ENCODE measurements at regions not wholly inside any gene's neighbourhood (a gene's known extent, or its start where the extent isn't known, plus 50 kb on each side); places are given as distances from the start of the nearest gene placed in this dataset.

DNA sequence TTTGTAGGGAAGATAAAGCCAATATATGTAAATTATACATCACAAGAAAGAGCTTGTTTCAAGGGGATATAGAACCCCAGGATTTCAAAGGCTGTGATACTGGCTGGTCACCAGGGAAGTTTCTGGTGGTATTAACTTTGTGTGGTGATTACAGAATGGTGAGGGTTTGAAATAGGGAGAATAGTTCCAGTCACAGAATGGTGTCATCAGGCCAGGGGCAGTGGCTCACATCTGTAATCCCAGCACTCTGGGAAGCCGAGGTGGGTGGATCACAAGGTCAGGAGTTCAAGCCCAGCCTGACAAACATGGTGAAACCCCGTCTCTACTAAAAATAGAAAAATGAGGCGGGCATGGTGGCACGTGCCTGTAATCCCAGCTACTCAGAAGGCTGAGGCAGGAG is 183.8 kb upstream of the XYLT1 start:
- no peak overlapping the region for H3K9ac ChIP-seq (ENCODE audit: low read depth, low read length)
- no peaks in the 10 kb centered on the region for H3K36me3 ChIP-seq (ENCODE audit: insufficient read depth, low read length)
- peaks cover 17% of the 10 kb centered on the region; the same call in 1 of the 2 replicates for H3K4me1 ChIP-seq (ENCODE audit: insufficient read depth, low read length)
- no peaks in the 10 kb centered on the region for H3K9me3 ChIP-seq (ENCODE audit: control insufficient read depth, insufficient read depth, low read length)

DNA sequence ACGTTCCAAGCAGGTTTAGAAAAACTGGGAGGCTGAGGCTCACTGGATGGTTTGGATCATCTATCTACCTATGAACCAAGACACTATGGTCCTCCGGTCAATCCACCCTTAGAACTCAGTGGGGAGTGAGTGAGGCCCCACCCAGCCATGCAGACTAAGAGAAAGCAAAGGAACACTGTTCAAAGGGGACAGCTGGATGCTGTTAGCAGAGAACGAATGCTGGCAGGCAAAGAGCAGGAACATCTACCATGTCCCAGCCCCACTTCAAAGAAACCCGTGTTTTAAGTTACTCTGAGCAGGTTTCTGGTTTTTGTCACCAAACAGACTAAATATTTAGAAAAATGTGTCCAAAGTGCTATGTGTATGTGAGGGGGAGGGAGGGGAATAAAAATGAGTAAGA is 183.4 kb upstream of the XYLT1 start:
- Histone ChIP-seq H3K9ac (ENCODE audit: low read depth, low read length) (no peak overlapping the region), H3K36me3 (ENCODE audit: insufficient read depth, low read length) (no peaks in the 10 kb centered on the region), H3K4me1 (ENCODE audit: insufficient read depth, low read length) (peaks cover 17% of the 10 kb centered on the region; the same call in 1 of the 2 replicates), H3K9me3 (ENCODE audit: control insufficient read depth, insufficient read depth, low read length) (no peaks in the 10 kb centered on the region)

DNA sequence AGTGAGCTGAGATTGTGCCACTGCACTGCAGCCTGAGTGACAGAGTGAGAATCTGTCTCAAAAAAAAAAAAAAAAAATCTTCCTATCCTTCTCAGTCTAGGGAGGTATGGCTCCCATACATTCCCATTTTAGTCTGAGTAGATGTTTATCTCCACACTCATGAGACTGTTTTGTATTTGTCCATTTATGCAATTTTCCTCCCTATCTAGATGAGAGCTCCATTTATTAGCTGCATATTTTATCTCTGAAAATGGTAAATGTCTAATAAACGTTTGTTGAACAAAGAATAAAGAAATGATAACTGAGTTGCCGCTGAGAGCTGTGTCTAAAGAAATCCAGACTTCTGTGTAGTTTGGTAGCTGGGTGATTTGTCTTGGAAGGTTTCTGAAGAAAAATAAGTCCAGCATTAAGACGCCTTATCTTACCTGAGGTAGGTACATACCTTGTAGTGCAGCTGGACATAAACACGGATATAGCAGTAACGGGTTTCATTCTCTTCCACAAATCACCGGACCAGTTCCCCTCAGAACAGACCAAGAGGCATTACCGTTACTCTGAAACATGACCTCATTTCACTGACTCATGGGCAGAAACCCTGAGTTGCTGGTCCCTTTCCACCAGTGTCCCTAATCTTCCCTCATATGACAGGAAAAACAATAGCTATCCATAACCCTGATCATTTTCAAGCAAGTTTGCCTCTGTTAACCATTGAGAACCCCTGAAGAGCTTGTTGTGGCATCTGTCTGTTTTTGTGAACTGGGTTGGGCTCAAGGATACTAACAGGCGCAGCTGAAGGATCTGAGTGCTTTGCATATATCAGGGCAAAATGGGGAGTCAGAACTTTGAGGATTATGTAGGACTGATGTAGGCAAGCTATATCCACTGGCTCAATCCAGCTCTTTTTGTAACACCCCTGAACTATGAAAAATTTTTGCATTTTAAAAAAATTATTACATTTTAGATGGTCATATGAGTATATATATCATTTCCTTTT is 177.4 kb upstream of the XYLT1 start:
- Histone ChIP-seq H3K36me3 (ENCODE audit: insufficient read depth, low read length) (no peaks in the 10 kb centered on the region), H3K9ac (ENCODE audit: low read depth, low read length) (no peak overlapping the region), H3K9me3 (ENCODE audit: control insufficient read depth, insufficient read depth, low read length) (peaks cover 2% of the 10 kb centered on the region; the same call in 1 of the 2 replicates), H3K4me1 (ENCODE audit: insufficient read depth, low read length) (no peaks in the 10 kb centered on the region)

DNA sequence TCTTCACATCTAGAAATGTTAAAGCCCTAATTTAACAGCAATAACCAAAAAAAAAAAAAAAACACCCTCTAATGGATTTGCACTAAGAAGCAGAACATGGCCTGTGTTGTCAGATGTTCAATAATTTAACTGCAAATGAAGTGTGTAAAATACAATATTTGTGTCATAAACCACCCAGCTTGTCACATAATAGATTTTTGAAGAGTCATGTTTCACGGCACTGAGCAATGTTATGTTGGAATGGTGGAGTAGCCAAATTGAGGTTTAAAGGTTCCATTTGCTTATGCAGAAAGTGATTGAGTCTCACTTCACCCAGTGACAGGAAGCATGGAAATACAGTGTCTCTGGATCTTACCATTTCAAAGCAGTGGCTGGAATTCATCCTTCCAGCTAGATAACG is 173.2 kb upstream of the XYLT1 start:
- no peaks in the 10 kb centered on the region for H3K36me3 ChIP-seq (ENCODE audit: insufficient read depth, low read length)

DNA sequence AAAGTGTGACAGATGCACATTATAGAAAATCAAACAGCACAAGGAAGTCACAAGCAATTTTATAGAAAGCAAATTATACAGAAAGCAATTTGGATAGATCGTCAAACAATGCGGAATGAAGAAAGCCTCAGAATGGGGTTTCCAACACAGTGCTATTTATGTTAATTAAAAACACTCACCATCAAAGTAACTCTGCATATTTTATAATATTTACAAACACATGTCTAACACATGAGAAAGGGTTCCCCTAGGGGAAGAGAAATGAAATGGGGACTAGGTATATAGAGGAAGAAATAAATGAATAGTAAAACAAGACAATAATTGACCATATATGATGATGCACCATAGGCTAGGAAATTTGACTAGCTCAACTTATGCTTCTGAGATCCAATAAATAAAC is 171.2 kb upstream of the XYLT1 start:
- Histone ChIP-seq H3K36me3 (ENCODE audit: insufficient read depth, low read length) (no peaks in the 10 kb centered on the region), H3K9me3 (ENCODE audit: control insufficient read depth, insufficient read depth, low read length) (peaks cover 2% of the 10 kb centered on the region; the same call in 1 of the 2 replicates), H3K9ac (ENCODE audit: low read depth, low read length) (no peak overlapping the region), H3K4me1 (ENCODE audit: insufficient read depth, low read length) (no peaks in the 10 kb centered on the region)

More for the DNA sequence above, 173.2 kb upstream of the XYLT1 start:
- Histone ChIP-seq H3K9ac (ENCODE audit: low read depth, low read length) (no peak overlapping the region), H3K4me1 (ENCODE audit: insufficient read depth, low read length) (no peaks in the 10 kb centered on the region), H3K9me3 (ENCODE audit: control insufficient read depth, insufficient read depth, low read length) (peaks cover 2% of the 10 kb centered on the region; the same call in 1 of the 2 replicates)

DNA sequence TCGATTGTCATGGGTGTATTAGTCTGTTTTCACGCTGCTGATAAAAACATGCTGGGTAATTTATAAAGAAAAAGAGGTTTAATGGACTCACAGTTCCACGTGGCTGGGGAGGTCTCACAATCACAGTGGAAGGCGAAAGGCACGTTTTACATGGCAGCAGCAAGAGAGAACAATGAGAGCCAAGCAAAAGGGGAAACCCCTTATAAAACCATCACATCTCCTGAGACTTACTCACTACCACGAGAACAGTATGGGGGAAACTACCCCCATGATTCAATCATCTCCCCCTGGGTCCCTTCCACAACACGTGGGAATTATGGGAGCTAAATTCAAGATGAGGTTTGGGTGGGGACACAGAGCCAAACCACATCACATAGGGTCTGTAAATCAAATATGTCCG is 167.4 kb upstream of the XYLT1 start:
- no peak overlapping the region for H3K9ac ChIP-seq (ENCODE audit: low read depth, low read length)

DNA sequence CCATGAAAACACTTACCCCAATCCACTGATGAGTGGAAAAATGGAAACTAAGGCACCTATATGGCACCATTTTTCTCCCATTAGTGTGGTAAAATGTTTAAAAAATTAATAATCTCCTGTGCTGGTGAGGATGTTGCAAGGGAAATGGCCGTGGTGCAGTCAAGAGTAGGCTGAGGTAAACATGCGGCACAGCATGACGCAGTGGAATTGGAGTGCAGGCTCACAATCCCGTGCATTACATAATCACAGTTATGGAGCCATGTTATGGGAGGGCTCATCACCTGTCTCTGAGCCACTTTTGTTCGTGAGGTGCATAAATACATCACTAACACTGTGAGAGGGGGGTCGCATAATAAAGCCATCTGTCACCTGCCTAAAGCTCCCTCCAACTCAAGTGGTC is 164.4 kb upstream of the XYLT1 start:
- Histone ChIP-seq H3K9me3 (ENCODE audit: control insufficient read depth, insufficient read depth, low read length) (no peaks in the 10 kb centered on the region), H3K9ac (ENCODE audit: low read depth, low read length) (no peak overlapping the region), H3K36me3 (ENCODE audit: insufficient read depth, low read length) (no peaks in the 10 kb centered on the region), H3K4me1 (ENCODE audit: insufficient read depth, low read length) (no peaks in the 10 kb centered on the region)

More for the DNA sequence above, 167.4 kb upstream of the XYLT1 start:
- no peaks in the 10 kb centered on the region for H3K36me3 ChIP-seq (ENCODE audit: insufficient read depth, low read length)
- no peaks in the 10 kb centered on the region for H3K9me3 ChIP-seq (ENCODE audit: control insufficient read depth, insufficient read depth, low read length)
- H3K4me1 ChIP-seq (ENCODE audit: insufficient read depth, low read length) = no peaks in the 10 kb centered on the region

DNA sequence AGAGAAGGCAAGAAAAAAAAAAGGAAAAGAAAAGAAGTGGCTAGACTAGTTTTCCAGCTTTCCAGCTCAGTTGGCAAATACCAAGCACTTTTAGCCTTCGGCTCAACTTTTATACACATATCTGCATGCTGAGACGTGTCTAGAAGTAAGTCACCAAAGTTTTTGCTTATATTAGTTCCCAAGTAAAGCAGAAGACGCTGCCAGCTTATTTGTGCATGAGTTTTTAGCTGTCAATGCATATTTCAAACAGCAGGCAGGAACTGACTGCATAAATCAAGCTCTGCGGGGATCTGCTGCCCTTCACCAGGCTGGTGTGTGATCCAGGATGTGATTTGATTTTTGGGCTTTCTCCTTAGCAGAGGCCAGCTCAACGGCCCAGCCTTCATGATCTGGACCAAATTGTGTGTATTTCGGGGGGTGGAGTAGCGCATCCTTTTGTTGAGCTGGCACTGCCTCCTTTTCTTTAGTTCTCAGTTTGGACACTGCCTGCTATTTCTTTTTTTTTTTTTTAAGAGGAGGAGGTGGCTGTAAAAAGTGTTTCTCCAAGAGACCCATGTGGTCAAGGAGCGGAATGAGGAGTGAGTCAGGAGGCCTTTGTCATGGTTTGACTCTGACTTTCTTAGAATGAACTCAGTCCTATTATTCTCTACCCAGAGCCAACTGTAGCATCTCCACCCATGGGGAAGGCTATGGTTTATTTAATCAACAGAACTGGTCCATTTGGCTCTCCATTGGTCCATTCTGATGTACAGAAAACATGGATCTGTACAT is 162.6 kb upstream of the XYLT1 start:
- Histone ChIP-seq H3K36me3 (ENCODE audit: insufficient read depth, low read length) (no peaks in the 10 kb centered on the region), H3K9ac (ENCODE audit: low read depth, low read length) (no peak overlapping the region), H3K4me1 (ENCODE audit: insufficient read depth, low read length) (peaks cover 6% of the 10 kb centered on the region; the same call in 1 of the 2 replicates), H3K9me3 (ENCODE audit: control insufficient read depth, insufficient read depth, low read length) (no peaks in the 10 kb centered on the region)

DNA sequence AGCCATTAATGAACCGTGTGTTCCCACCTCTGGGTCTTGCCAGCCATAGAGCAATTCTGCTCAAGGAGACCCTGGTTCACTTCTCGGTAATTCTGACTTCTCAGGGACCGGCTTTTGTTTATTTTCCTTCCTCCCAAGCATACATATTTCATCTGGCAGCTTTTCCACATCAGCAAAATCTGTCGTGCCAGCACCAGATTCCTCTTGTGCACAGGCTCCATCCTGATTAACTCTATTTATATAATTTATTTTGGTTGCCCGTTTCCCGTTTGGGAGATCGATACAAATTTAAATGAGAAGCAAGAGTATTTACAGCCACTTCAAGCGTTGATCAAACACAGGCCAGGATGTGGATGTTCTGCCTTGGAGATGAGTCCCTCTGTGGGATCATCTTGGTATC is 161.9 kb upstream of the XYLT1 start:
- Histone ChIP-seq H3K9ac (ENCODE audit: low read depth, low read length) (no peak overlapping the region), H3K9me3 (ENCODE audit: control insufficient read depth, insufficient read depth, low read length) (0 out of 2 replicates have a peak, but pooled peaks cover under 1% of the 10 kb centered on the region), H3K36me3 (ENCODE audit: insufficient read depth, low read length) (no peaks in the 10 kb centered on the region), H3K4me1 (ENCODE audit: insufficient read depth, low read length) (peaks cover 6% of the 10 kb centered on the region; the same call in 1 of the 2 replicates)

DNA sequence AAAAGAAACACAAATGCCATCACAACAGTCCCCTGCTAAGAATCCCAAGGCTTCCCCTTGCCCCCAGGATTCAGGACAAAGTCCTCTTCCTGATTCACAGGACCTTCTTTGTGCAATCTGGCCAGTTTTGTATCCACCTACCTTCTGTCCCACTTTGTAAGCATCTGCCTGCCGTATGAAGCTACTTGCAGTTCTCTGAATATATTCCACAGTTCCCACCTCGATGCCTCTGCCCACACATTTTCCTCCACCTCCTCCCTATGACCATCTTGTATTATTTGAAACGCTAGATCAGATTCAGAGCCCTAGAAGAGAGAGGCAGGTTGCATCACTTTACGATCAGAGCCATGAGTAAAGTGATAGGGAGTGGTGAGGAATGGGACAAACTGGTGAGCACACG is 159.2 kb upstream of the XYLT1 start:
- no peak overlapping the region for H3K9ac ChIP-seq (ENCODE audit: low read depth, low read length)
- no peaks in the 10 kb centered on the region for H3K36me3 ChIP-seq (ENCODE audit: insufficient read depth, low read length)
- peaks cover 6% of the 10 kb centered on the region; the same call in 1 of the 2 replicates for H3K4me1 ChIP-seq (ENCODE audit: insufficient read depth, low read length)
- H3K9me3 ChIP-seq (ENCODE audit: control insufficient read depth, insufficient read depth, low read length) = peaks cover 12% of the 10 kb centered on the region

DNA sequence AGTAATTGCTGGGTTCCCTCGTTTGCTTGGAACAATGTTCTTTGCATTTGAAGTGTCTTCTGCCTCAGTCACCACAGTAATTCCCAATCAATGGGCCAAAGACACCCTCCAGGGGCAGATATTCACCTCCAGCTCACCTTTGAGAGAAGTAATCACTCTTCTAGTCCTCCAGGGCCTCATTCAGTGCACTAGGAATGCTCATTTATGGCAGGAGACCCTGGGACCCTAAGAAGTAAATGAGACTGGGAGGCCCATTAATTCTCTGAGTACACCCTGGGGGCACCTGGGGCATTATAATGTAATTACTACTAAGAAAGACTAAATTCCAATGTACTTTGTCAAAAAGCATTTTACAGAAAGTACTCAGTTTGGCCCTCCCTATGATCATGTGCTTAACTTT is 158.2 kb upstream of the XYLT1 start:
- H3K9ac ChIP-seq (ENCODE audit: low read depth, low read length) = no peak overlapping the region
- no peaks in the 10 kb centered on the region for H3K36me3 ChIP-seq (ENCODE audit: insufficient read depth, low read length)
- H3K4me1 ChIP-seq (ENCODE audit: insufficient read depth, low read length) = peaks cover 6% of the 10 kb centered on the region; the same call in 1 of the 2 replicates
- peaks cover 12% of the 10 kb centered on the region for H3K9me3 ChIP-seq (ENCODE audit: control insufficient read depth, insufficient read depth, low read length)

DNA sequence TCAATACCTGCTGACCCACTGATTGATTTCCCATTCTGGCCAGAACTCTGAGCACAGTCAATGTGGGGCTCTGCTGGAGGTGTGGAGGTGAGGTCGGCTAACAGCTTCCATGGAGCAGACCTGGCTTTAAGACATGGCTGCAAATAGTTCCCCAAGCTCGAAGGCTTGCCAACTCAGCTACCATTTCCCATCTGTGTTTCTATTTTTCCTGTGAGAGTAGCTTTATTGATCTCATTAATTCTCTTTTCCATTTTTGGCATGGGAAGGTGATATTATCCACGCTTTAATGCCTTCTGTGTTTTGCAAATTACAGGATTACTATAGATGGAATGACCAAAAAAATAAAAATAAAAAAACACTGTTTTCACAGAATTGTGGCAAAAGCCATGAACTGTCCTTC is 151.6 kb upstream of the XYLT1 start:
- H3K9me3 ChIP-seq (ENCODE audit: control insufficient read depth, insufficient read depth, low read length) = peaks cover 8% of the 10 kb centered on the region
- H3K9ac ChIP-seq (ENCODE audit: low read depth, low read length) = no peak overlapping the region
- H3K36me3 ChIP-seq (ENCODE audit: insufficient read depth, low read length) = no peaks in the 10 kb centered on the region
- H3K4me1 ChIP-seq (ENCODE audit: insufficient read depth, low read length) = no peaks in the 10 kb centered on the region

DNA sequence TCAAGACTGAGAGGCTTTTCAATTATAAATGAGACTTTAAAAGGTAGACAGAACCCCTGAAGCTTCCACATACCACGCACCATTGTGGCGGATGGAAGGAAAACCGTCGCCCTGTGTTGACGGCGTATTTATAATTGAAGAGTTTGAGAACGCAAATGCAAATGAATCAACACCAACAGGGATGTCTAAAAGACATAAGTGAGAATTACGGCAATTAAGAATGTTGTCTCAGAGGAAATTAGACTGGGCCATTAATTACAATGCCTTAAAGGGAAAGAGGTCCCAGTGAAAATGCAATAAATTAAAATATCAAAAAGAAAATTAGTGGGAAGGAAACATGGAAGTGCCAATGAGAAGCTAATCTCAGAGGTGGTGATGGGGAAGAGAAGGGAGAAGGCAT is 148.5 kb upstream of the XYLT1 start:
- no peak overlapping the region for H3K9ac ChIP-seq (ENCODE audit: low read depth, low read length)
- H3K4me1 ChIP-seq (ENCODE audit: insufficient read depth, low read length) = no peaks in the 10 kb centered on the region
- H3K36me3 ChIP-seq (ENCODE audit: insufficient read depth, low read length) = no peaks in the 10 kb centered on the region
- no peaks in the 10 kb centered on the region for H3K9me3 ChIP-seq (ENCODE audit: control insufficient read depth, insufficient read depth, low read length)

DNA sequence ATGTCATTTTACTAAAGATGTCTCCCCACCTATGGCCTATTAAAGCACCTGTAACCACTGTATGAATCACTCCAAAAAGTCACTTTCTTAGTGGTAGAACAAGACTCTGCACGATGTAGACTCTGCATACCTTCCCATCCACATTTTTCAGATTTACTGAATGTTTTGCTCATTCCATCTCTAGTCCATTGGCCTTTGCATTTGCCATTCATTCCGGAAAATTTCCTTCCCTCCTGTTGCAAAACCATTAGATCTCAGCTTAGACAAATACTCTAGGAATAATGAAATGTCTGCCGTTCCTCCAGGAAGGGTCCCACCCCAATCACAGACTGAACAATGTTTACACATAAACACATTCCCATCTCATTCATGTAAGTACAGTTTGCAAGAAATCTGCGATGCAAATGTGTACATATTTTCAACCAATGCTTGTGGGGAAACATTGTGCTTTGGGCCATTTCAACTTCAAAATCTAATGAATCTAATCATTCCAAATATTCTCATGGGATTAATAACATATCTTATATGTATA is 146.3 kb upstream of the XYLT1 start:
- no peak overlapping the region for H3K9ac ChIP-seq (ENCODE audit: low read depth, low read length)
- H3K4me1 ChIP-seq (ENCODE audit: insufficient read depth, low read length) = no peaks in the 10 kb centered on the region; the same call in 1 of the 2 replicates
- H3K9me3 ChIP-seq (ENCODE audit: control insufficient read depth, insufficient read depth, low read length) = no peaks in the 10 kb centered on the region
- no peaks in the 10 kb centered on the region for H3K36me3 ChIP-seq (ENCODE audit: insufficient read depth, low read length)

All from ES-I3 (cell line).